ENCODE measurements at regions not wholly inside any gene's neighbourhood (a gene's known extent, or its start where the extent isn't known, plus 50 kb on each side); places are given as distances from the start of the nearest gene placed in this dataset.
"Not testable (repeated sequence)": the region's sequence is repeated elsewhere in the genome, so short reads cannot be mapped to it uniquely, and the experiment has no call there.

GRCh38 chr4:24369507-24370029 lies 214.8 kb downstream of the DHX15 start:
- Mint-ChIP-seq H3K36me3 (no peaks in the 10 kb centered on the region), H3K27me3 (peaks cover 2% of the 10 kb centered on the region), H3K4me1 (no peaks in the 10 kb centered on the region), H3K9me3 (peaks cover 3% of the 10 kb centered on the region), H3K27ac (no peak overlapping the region), H3K4me3 (no peak overlapping the region)
- DNase-seq (ENCODE audit: low spot score in 2 of 2): no peak
- no peak for ATAC-seq (ENCODE audit: low read depth)

- Mint-ChIP-seq H3K27me3 (peaks cover 2% of the 10 kb centered on the region), H3K9me3 (peaks cover 3% of the 10 kb centered on the region), H3K27ac (no peak overlapping the region), H3K4me3 (no peak overlapping the region), H3K36me3 (no peaks in the 10 kb centered on the region), H3K4me1 (no peaks in the 10 kb centered on the region)
- DNase-seq (ENCODE audit: low spot score in 2 of 2) (no peak), ATAC-seq (ENCODE audit: low read depth) (no peak)
Observed at GRCh38 chr4:24368801-24369200, 215.6 kb downstream of the DHX15 start.

GRCh38 chr4:24364852-24365251 lies 219.5 kb downstream of the DHX15 start:
- H3K27ac Mint-ChIP-seq: no peak overlapping the region
- H3K27me3 Mint-ChIP-seq: no peaks in the 10 kb centered on the region
- H3K4me1 Mint-ChIP-seq: no peaks in the 10 kb centered on the region
- H3K4me3 Mint-ChIP-seq: no peak overlapping the region
- peaks cover 1% of the 10 kb centered on the region for H3K9me3 Mint-ChIP-seq
- no peak for ATAC-seq (ENCODE audit: low read depth)
- no peak for DNase-seq (ENCODE audit: low spot score in 2 of 2)
- no peaks in the 10 kb centered on the region for H3K36me3 Mint-ChIP-seq

- no peak for DNase-seq (ENCODE audit: low spot score in 2 of 2)
- H3K4me3 Mint-ChIP-seq: no peak overlapping the region
- H3K27me3 Mint-ChIP-seq: no peaks in the 10 kb centered on the region
- H3K4me1 Mint-ChIP-seq: no peaks in the 10 kb centered on the region
- H3K36me3 Mint-ChIP-seq: no peaks in the 10 kb centered on the region
- H3K9me3 Mint-ChIP-seq: peaks cover 1% of the 10 kb centered on the region
- H3K27ac Mint-ChIP-seq: no peak overlapping the region
- ATAC-seq (ENCODE audit: low read depth): no peak
Observed at GRCh38 chr4:24364249-24364648, 220.1 kb downstream of the DHX15 start.

GRCh38 chr4:24363751-24364150 lies 220.6 kb downstream of the DHX15 start:
- Mint-ChIP-seq H3K4me1 (no peaks in the 10 kb centered on the region), H3K9me3 (peaks cover 1% of the 10 kb centered on the region), H3K4me3 (no peak overlapping the region), H3K27me3 (no peaks in the 10 kb centered on the region), H3K36me3 (no peaks in the 10 kb centered on the region), H3K27ac (no peak overlapping the region)
- ATAC-seq (ENCODE audit: low read depth): no peak
- DNase-seq (ENCODE audit: low spot score in 2 of 2): no peak

- Mint-ChIP-seq H3K27me3 (peaks cover 3% of the 10 kb centered on the region), H3K4me1 (no peaks in the 10 kb centered on the region), H3K9me3 (peaks cover 1% of the 10 kb centered on the region), H3K36me3 (no peaks in the 10 kb centered on the region), H3K27ac (no peak overlapping the region), H3K4me3 (no peak overlapping the region)
- ATAC-seq (ENCODE audit: low read depth) (no peak), DNase-seq (ENCODE audit: low spot score in 2 of 2) (no peak)
Observed at GRCh38 chr4:24352112-24352511, 232.2 kb downstream of the DHX15 start.

GRCh38 chr4:24349168-24349996 lies 235.0 kb downstream of the DHX15 start:
- H3K27me3 Mint-ChIP-seq; H3K27ac Mint-ChIP-seq; ATAC-seq (ENCODE audit: low read depth); H3K9me3 Mint-ChIP-seq; H3K4me1 Mint-ChIP-seq; H3K4me3 Mint-ChIP-seq; DNase-seq (ENCODE audit: low spot score in 2 of 2); H3K36me3 Mint-ChIP-seq: not testable (repeated sequence)

GRCh38 chr4:24339260-24339659 lies 245.1 kb downstream of the DHX15 start:
- Mint-ChIP-seq H3K4me1 (no peaks in the 10 kb centered on the region), H3K4me3 (no peak overlapping the region), H3K36me3 (no peaks in the 10 kb centered on the region), H3K27me3 (peaks cover 2% of the 10 kb centered on the region), H3K9me3 (peaks cover 7% of the 10 kb centered on the region), H3K27ac (no peak overlapping the region)
- DNase-seq (ENCODE audit: low spot score in 2 of 2) (no peak), ATAC-seq (ENCODE audit: low read depth) (no peak)

- Mint-ChIP-seq H3K27me3 (peaks cover 2% of the 10 kb centered on the region), H3K4me3 (no peak overlapping the region), H3K27ac (no peak overlapping the region), H3K4me1 (no peaks in the 10 kb centered on the region), H3K9me3 (peaks cover 7% of the 10 kb centered on the region), H3K36me3 (no peaks in the 10 kb centered on the region)
- ATAC-seq (ENCODE audit: low read depth) (no peak), DNase-seq (ENCODE audit: low spot score in 2 of 2) (no peak)
Observed at GRCh38 chr4:24337451-24338190, 246.7 kb downstream of the DHX15 start.

GRCh38 chr4:24335616-24336015 lies 248.7 kb downstream of the DHX15 start:
- no peak overlapping the region for H3K4me3 Mint-ChIP-seq
- no peak for ATAC-seq (ENCODE audit: low read depth)
- no peaks in the 10 kb centered on the region for H3K36me3 Mint-ChIP-seq
- no peak overlapping the region for H3K27ac Mint-ChIP-seq
- no peak for DNase-seq (ENCODE audit: low spot score in 2 of 2)
- H3K4me1 Mint-ChIP-seq: no peaks in the 10 kb centered on the region
- peaks cover 4% of the 10 kb centered on the region for H3K9me3 Mint-ChIP-seq
- peaks cover 2% of the 10 kb centered on the region for H3K27me3 Mint-ChIP-seq

GRCh38 chr4:24334906-24335305 lies 249.4 kb downstream of the DHX15 start:
- peaks cover 2% of the 10 kb centered on the region for H3K27me3 Mint-ChIP-seq

GRCh38 chr4:24330573-24330972 lies 253.8 kb downstream of the DHX15 start:
- ATAC-seq (ENCODE audit: low read depth) (no peak), DNase-seq (ENCODE audit: low spot score in 2 of 2) (no peak)
- Mint-ChIP-seq H3K27ac (no peak overlapping the region), H3K4me1 (no peaks in the 10 kb centered on the region), H3K36me3 (no peaks in the 10 kb centered on the region), H3K27me3 (no peaks in the 10 kb centered on the region), H3K9me3 (peaks cover 6% of the 10 kb centered on the region), H3K4me3 (no peak overlapping the region)

More at GRCh38 chr4:24334906-24335305, 249.4 kb downstream of the DHX15 start:
- no peaks in the 10 kb centered on the region for H3K36me3 Mint-ChIP-seq
- DNase-seq (ENCODE audit: low spot score in 2 of 2): no peak
- no peak overlapping the region for H3K4me3 Mint-ChIP-seq
- H3K9me3 Mint-ChIP-seq: peaks cover 4% of the 10 kb centered on the region
- no peak for ATAC-seq (ENCODE audit: low read depth)
- no peak overlapping the region for H3K27ac Mint-ChIP-seq
- H3K4me1 Mint-ChIP-seq: no peaks in the 10 kb centered on the region

GRCh38 chr4:24330172-24330571 lies 254.2 kb downstream of the DHX15 start:
- Mint-ChIP-seq H3K9me3 (peaks cover 6% of the 10 kb centered on the region), H3K36me3 (no peaks in the 10 kb centered on the region), H3K27ac (no peak overlapping the region), H3K4me3 (no peak overlapping the region), H3K27me3 (no peaks in the 10 kb centered on the region), H3K4me1 (no peaks in the 10 kb centered on the region)
- no peak for ATAC-seq (ENCODE audit: low read depth)
- DNase-seq (ENCODE audit: low spot score in 2 of 2): no peak

GRCh38 chr4:24328711-24329110 lies 255.6 kb downstream of the DHX15 start:
- ATAC-seq (ENCODE audit: low read depth) (no peak), DNase-seq (ENCODE audit: low spot score in 2 of 2) (no peak)
- Mint-ChIP-seq H3K4me3 (no peak overlapping the region), H3K9me3 (peaks cover 14% of the 10 kb centered on the region), H3K27ac (no peak overlapping the region), H3K4me1 (no peaks in the 10 kb centered on the region), H3K27me3 (no peaks in the 10 kb centered on the region), H3K36me3 (no peaks in the 10 kb centered on the region)

Data from memory B cell (primary cell).